Loucy (cell line): ENCODE measurements at regions not wholly inside any gene's neighbourhood (a gene's known extent, or its start where the extent isn't known, plus 50 kb on each side); places are given as distances from the start of the nearest gene placed in this dataset.

Experiments
- H2AFZ ChIP-seq: fragments of 200-600 bp; sonication (generic); 2 replicates; pipeline ENCODE4 v1.6.0; 2016; ENCODE audit warnings: antibody characterized with exemption, mild to moderate bottlenecking, low read length, moderate library complexity
- H3F3A ChIP-seq: fragments of 200-600 bp; 2 replicates; pipeline ENCODE4 v1.6.0; 2016; ENCODE audit warnings: antibody characterized with exemption, low read depth, mild to moderate bottlenecking
- H3K27me3 ChIP-seq: fragments of 200-600 bp; sonication (generic); 2 replicates; pipeline ENCODE4 v1.6.1; 2014; ENCODE audit warnings: low read length, mild to moderate bottlenecking; ENCODE audit not compliant: insufficient read depth, poor library complexity, severe bottlenecking
- H3K36me3 ChIP-seq: fragments of 200-600 bp; sonication (generic); 2 replicates; pipeline ENCODE4 v1.6.1; 2016; ENCODE audit warnings: low read length; ENCODE audit not compliant: insufficient read depth
- H3K4me1 ChIP-seq: fragments of 200-600 bp; sonication (generic); 2 replicates; pipeline ENCODE4 v1.5.1; 2014; ENCODE audit warnings: low read length, mild to moderate bottlenecking; ENCODE audit not compliant: insufficient read depth, poor library complexity, severe bottlenecking
- H3K4me2 ChIP-seq: fragments of 200-600 bp; sonication (generic); 2 replicates; pipeline ENCODE4 v1.6.0; 2014; ENCODE audit warnings: antibody characterized with exemption, low read length, low read depth, mild to moderate bottlenecking; ENCODE audit not compliant: poor library complexity, severe bottlenecking
- H3K4me3 ChIP-seq: fragments of 200-600 bp; sonication (generic); 2 replicates; pipeline ENCODE4 v1.5.1; 2014; ENCODE audit warnings: low read length, mild to moderate bottlenecking, mixed read lengths; ENCODE audit not compliant: poor library complexity, severe bottlenecking
- H3K79me2 ChIP-seq: fragments of 200-600 bp; sonication (generic); 2 replicates; pipeline ENCODE4 v1.6.1; 2014; ENCODE audit warnings: low read length; ENCODE audit not compliant: insufficient read depth
- H3K9ac ChIP-seq: fragments of 200-600 bp; sonication (generic); 2 replicates; pipeline ENCODE4 v1.6.0; 2014; ENCODE audit warnings: mild to moderate bottlenecking, low read depth, low read length, moderate library complexity; ENCODE audit not compliant: poor library complexity, severe bottlenecking
- H3K9me2 ChIP-seq: fragments of 200-600 bp; sonication (generic); replicated peaks from 2 replicates; pipeline ENCODE4 v1.6.1; 2016; ENCODE audit warnings: low read depth, low read length, mixed read lengths
- H3K9me3 ChIP-seq: fragments of 200-600 bp; sonication (generic); 2 replicates; pipeline ENCODE4 v1.6.1; 2014; ENCODE audit warnings: mild to moderate bottlenecking, antibody characterized with exemption, low read length, low read depth; ENCODE audit not compliant: insufficient read depth
- H4K20me1 ChIP-seq: fragments of 200-600 bp; sonication (generic); 2 replicates; pipeline ENCODE4 v1.6.0; 2014; ENCODE audit warnings: antibody characterized with exemption, low read length, mild to moderate bottlenecking; ENCODE audit not compliant: insufficient read depth, poor library complexity, severe bottlenecking
- CTCF ChIP-seq: fragments of 200-600 bp; sonication (generic); conservative IDR thresholded peaks from 2 replicates; pipeline ENCODE4 v1.5.1; 2014; ENCODE audit warnings: mild to moderate bottlenecking, antibody characterized with exemption, low read length
- EZH2phosphoT487 ChIP-seq: fragments of 200-600 bp; IDR thresholded peaks from 2 replicates; pipeline ENCODE4 v1.6.1; 2018; ENCODE audit warnings: antibody characterized with exemption, mild to moderate bottlenecking, moderate library complexity, borderline replicate concordance

GRCh38 chr11:110362971-110363509 lies 66.6 kb upstream of the RDX start:
- no peak overlapping the region for H3K4me2 ChIP-seq
- no peak overlapping the region for H3K9ac ChIP-seq
- H4K20me1 ChIP-seq, result no peaks in the 10 kb centered on the region
- no peaks in the 10 kb centered on the region for H3F3A ChIP-seq
- no peak overlapping the region for H3K4me3 ChIP-seq
- no peaks in the 10 kb centered on the region for H3K9me2 ChIP-seq
- H2AFZ ChIP-seq, result peak overlapping the region; percentile 70
- no peaks in the 10 kb centered on the region for H3K36me3 ChIP-seq
- no peaks in the 10 kb centered on the region for H3K9me3 ChIP-seq
- no peaks in the 10 kb centered on the region for H3K27me3 ChIP-seq
- no peaks in the 10 kb centered on the region for H3K4me1 ChIP-seq
- no peak for TF ChIP-seq CTCF
- TF ChIP-seq EZH2phosphoT487, result no peak
- H3K79me2 ChIP-seq, result no peaks in the 10 kb centered on the region

- no peaks in the 10 kb centered on the region for H3F3A ChIP-seq
- H3K4me3 ChIP-seq, result no peak overlapping the region
- no peaks in the 10 kb centered on the region for H3K27me3 ChIP-seq
- no peak overlapping the region for H3K9ac ChIP-seq
- no peaks in the 10 kb centered on the region for H3K9me3 ChIP-seq
- no peaks in the 10 kb centered on the region for H4K20me1 ChIP-seq
- no peak for TF ChIP-seq EZH2phosphoT487
- TF ChIP-seq CTCF, result no peak
- H3K36me3 ChIP-seq, result no peaks in the 10 kb centered on the region
- no peak overlapping the region for H3K4me2 ChIP-seq
- no peaks in the 10 kb centered on the region for H3K4me1 ChIP-seq
- no peaks in the 10 kb centered on the region for H3K79me2 ChIP-seq
- no peak overlapping the region for H2AFZ ChIP-seq
- no peaks in the 10 kb centered on the region for H3K9me2 ChIP-seq
Observed at GRCh38 chr11:110366291-110366690, 63.5 kb upstream of the FDX1 start.

GRCh38 chr11:110367571-110367970 lies 62.2 kb upstream of the FDX1 start:
- Histone ChIP-seq H3K79me2 (no peaks in the 10 kb centered on the region), H3K9ac (no peak overlapping the region), H2AFZ (no peak overlapping the region), H3K9me2 (no peaks in the 10 kb centered on the region), H3K27me3 (no peaks in the 10 kb centered on the region), H4K20me1 (no peaks in the 10 kb centered on the region), H3K4me3 (no peak overlapping the region), H3K4me1 (no peaks in the 10 kb centered on the region), H3K9me3 (no peaks in the 10 kb centered on the region), H3F3A (no peaks in the 10 kb centered on the region), H3K36me3 (no peaks in the 10 kb centered on the region), H3K4me2 (no peak overlapping the region)
- peak; percentile 49 for TF ChIP-seq CTCF
- no peak for TF ChIP-seq EZH2phosphoT487
